Loucy (cell line): ENCODE measurements at regions not wholly inside any gene's neighbourhood (a gene's known extent, or its start where the extent isn't known, plus 50 kb on each side); places are given as distances from the start of the nearest gene placed in this dataset.

Experiments
- H2AFZ ChIP-seq: fragments of 200-600 bp; sonication (generic); 2 replicates; pipeline ENCODE4 v1.6.0; 2016; ENCODE audit warnings: antibody characterized with exemption, mild to moderate bottlenecking, low read length, moderate library complexity
- H3F3A ChIP-seq: fragments of 200-600 bp; 2 replicates; pipeline ENCODE4 v1.6.0; 2016; ENCODE audit warnings: antibody characterized with exemption, low read depth, mild to moderate bottlenecking
- H3K27me3 ChIP-seq: fragments of 200-600 bp; sonication (generic); 2 replicates; pipeline ENCODE4 v1.6.1; 2014; ENCODE audit warnings: low read length, mild to moderate bottlenecking; ENCODE audit not compliant: insufficient read depth, poor library complexity, severe bottlenecking
- H3K36me3 ChIP-seq: fragments of 200-600 bp; sonication (generic); 2 replicates; pipeline ENCODE4 v1.6.1; 2016; ENCODE audit warnings: low read length; ENCODE audit not compliant: insufficient read depth
- H3K4me1 ChIP-seq: fragments of 200-600 bp; sonication (generic); 2 replicates; pipeline ENCODE4 v1.5.1; 2014; ENCODE audit warnings: low read length, mild to moderate bottlenecking; ENCODE audit not compliant: insufficient read depth, poor library complexity, severe bottlenecking
- H3K4me2 ChIP-seq: fragments of 200-600 bp; sonication (generic); 2 replicates; pipeline ENCODE4 v1.6.0; 2014; ENCODE audit warnings: antibody characterized with exemption, low read length, low read depth, mild to moderate bottlenecking; ENCODE audit not compliant: poor library complexity, severe bottlenecking
- H3K4me3 ChIP-seq: fragments of 200-600 bp; sonication (generic); 2 replicates; pipeline ENCODE4 v1.5.1; 2014; ENCODE audit warnings: low read length, mild to moderate bottlenecking, mixed read lengths; ENCODE audit not compliant: poor library complexity, severe bottlenecking
- H3K79me2 ChIP-seq: fragments of 200-600 bp; sonication (generic); 2 replicates; pipeline ENCODE4 v1.6.1; 2014; ENCODE audit warnings: low read length; ENCODE audit not compliant: insufficient read depth
- H3K9ac ChIP-seq: fragments of 200-600 bp; sonication (generic); 2 replicates; pipeline ENCODE4 v1.6.0; 2014; ENCODE audit warnings: mild to moderate bottlenecking, low read depth, low read length, moderate library complexity; ENCODE audit not compliant: poor library complexity, severe bottlenecking
- H3K9me2 ChIP-seq: fragments of 200-600 bp; sonication (generic); replicated peaks from 2 replicates; pipeline ENCODE4 v1.6.1; 2016; ENCODE audit warnings: low read depth, low read length, mixed read lengths
- H3K9me3 ChIP-seq: fragments of 200-600 bp; sonication (generic); 2 replicates; pipeline ENCODE4 v1.6.1; 2014; ENCODE audit warnings: mild to moderate bottlenecking, antibody characterized with exemption, low read length, low read depth; ENCODE audit not compliant: insufficient read depth
- H4K20me1 ChIP-seq: fragments of 200-600 bp; sonication (generic); 2 replicates; pipeline ENCODE4 v1.6.0; 2014; ENCODE audit warnings: antibody characterized with exemption, low read length, mild to moderate bottlenecking; ENCODE audit not compliant: insufficient read depth, poor library complexity, severe bottlenecking
- EZH2phosphoT487 ChIP-seq: fragments of 200-600 bp; IDR thresholded peaks from 2 replicates; pipeline ENCODE4 v1.6.1; 2018; ENCODE audit warnings: antibody characterized with exemption, mild to moderate bottlenecking, moderate library complexity, borderline replicate concordance
- TF ChIP-seq, protein P1 (sequence below): fragments of 200-600 bp; sonication (generic); conservative IDR thresholded peaks from 2 replicates; pipeline ENCODE4 v1.5.1; 2014; ENCODE audit warnings: mild to moderate bottlenecking, antibody characterized with exemption, low read length

DNA sequence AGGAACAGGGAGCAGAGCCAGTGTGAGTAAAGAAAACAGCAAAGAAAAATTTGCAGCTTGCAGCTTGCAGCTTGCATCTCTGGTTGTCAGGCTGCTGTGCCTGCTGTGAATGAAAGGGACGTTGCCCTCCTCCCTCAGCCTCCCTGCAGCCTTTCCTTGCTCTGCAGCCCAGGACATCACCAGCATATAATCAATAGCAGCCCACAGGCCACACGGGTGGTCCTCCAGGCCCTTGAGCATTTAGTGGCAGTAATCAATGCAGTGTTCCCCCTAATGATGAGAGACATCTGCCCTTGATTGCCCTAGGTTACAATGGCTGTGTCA, 122.2 kb upstream of the TACR1 start:
- Histone ChIP-seq H3K4me3 (no peak overlapping the region), H3K36me3 (no peaks in the 10 kb centered on the region), H3K9me2 (no peaks in the 10 kb centered on the region), H4K20me1 (no peaks in the 10 kb centered on the region), H3K9ac (no peak overlapping the region), H3K79me2 (no peaks in the 10 kb centered on the region), H3K9me3 (no peaks in the 10 kb centered on the region), H3F3A (no peaks in the 10 kb centered on the region), H3K27me3 (no peaks in the 10 kb centered on the region), H3K4me2 (no peak overlapping the region), H2AFZ (no peak overlapping the region), H3K4me1 (peaks cover 25% of the 10 kb centered on the region)
- no peak for TF ChIP-seq EZH2phosphoT487
- TF ChIP-seq, protein P1, sequence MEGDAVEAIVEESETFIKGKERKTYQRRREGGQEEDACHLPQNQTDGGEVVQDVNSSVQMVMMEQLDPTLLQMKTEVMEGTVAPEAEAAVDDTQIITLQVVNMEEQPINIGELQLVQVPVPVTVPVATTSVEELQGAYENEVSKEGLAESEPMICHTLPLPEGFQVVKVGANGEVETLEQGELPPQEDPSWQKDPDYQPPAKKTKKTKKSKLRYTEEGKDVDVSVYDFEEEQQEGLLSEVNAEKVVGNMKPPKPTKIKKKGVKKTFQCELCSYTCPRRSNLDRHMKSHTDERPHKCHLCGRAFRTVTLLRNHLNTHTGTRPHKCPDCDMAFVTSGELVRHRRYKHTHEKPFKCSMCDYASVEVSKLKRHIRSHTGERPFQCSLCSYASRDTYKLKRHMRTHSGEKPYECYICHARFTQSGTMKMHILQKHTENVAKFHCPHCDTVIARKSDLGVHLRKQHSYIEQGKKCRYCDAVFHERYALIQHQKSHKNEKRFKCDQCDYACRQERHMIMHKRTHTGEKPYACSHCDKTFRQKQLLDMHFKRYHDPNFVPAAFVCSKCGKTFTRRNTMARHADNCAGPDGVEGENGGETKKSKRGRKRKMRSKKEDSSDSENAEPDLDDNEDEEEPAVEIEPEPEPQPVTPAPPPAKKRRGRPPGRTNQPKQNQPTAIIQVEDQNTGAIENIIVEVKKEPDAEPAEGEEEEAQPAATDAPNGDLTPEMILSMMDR, result no peak

DNA sequence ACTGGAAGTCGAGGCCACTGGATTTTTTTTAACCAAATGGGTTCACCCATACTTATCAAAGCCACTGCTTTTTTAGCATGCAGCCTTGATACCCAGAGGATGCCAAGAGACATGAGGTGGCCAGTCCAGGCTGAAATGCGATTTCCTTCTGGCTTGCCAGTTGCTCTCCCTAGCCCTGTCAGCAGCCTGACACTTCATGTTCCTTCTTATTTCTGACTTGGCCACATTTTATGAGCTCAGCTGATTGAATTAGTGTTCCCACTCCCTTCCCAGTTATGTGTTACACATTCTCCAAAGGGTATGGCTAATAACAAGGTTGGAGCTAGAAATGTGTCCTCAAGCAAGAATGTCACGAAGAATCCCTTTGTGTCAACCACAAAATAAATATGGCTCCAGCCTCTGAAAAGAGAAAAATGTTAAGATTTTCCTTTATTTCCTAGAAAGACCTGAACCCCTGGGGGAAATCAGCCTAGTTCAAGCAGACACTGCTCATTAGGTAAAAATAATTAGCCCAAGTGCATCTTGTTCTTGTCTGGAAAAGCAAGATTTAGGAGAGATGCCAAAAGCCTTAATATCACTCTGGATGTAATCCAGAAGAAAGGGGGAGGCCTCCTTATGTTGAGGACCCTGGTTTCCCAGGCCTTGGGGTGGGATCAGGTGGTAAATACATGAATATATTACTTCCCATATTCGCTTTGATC, 121.7 kb upstream of the TACR1 start:
- TF ChIP-seq EZH2phosphoT487, result no peak
- TF ChIP-seq, protein P1, result no peak
- Histone ChIP-seq H3K4me3 (no peak overlapping the region), H3K27me3 (no peaks in the 10 kb centered on the region), H3F3A (no peaks in the 10 kb centered on the region), H2AFZ (no peak overlapping the region), H4K20me1 (no peaks in the 10 kb centered on the region), H3K9ac (no peak overlapping the region), H3K4me1 (peaks cover 25% of the 10 kb centered on the region), H3K9me3 (no peaks in the 10 kb centered on the region), H3K9me2 (no peaks in the 10 kb centered on the region), H3K4me2 (no peak overlapping the region), H3K79me2 (no peaks in the 10 kb centered on the region), H3K36me3 (no peaks in the 10 kb centered on the region)

DNA sequence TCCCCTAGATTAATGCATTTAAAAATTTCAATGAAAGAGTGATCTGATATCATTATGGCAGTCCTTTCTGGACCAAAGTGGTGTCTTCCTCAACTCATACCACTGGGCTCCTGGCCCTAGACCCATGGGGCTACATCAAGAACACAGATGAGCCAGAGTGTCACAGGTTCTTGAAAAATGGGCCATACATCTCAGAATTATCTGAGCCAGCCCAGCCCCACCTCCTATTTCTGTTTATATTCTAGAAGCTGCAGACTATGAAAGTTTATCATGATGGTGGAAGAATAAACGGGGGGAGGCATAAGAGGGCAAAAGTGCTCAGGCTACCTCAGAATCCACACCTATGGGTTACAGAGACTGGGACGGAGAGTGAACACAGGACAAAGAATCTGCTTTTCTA, 120.6 kb upstream of the TACR1 start:
- H3K27me3 ChIP-seq, result no peaks in the 10 kb centered on the region
- TF ChIP-seq, protein P1, result no peak
- TF ChIP-seq EZH2phosphoT487, result no peak
- H3K4me1 ChIP-seq, result peaks cover 20% of the 10 kb centered on the region
- H3K9ac ChIP-seq, result no peak overlapping the region
- no peaks in the 10 kb centered on the region for H3F3A ChIP-seq
- no peaks in the 10 kb centered on the region for H3K9me3 ChIP-seq
- H3K4me2 ChIP-seq, result no peak overlapping the region
- no peak overlapping the region for H2AFZ ChIP-seq
- H4K20me1 ChIP-seq, result no peaks in the 10 kb centered on the region
- H3K4me3 ChIP-seq, result no peak overlapping the region
- H3K36me3 ChIP-seq, result no peaks in the 10 kb centered on the region
- no peaks in the 10 kb centered on the region for H3K9me2 ChIP-seq
- no peaks in the 10 kb centered on the region for H3K79me2 ChIP-seq
